HepG2 (cell line): ENCODE measurements at regions not wholly inside any gene's neighbourhood (a gene's known extent, or its start where the extent isn't known, plus 50 kb on each side); places are given as distances from the start of the nearest gene placed in this dataset.
A peak's percentile ranks its signal among the peaks of the same experiment; 100 is the strongest.

Source experiments
- CHD4 ChIP-seq: fragments of 200-600 bp; sonication (generic); IDR thresholded peaks from 2 replicates; pipeline ENCODE4 v1.7.0; 2017; ENCODE audit warnings: mild to moderate bottlenecking, low read length, borderline replicate concordance
- FOXC1 ChIP-seq: sonication (generic); formaldehyde crosslinking; IDR thresholded peaks from 2 replicates; pipeline ENCODE4 v1.8.0; 2022; ENCODE audit warnings: mild to moderate bottlenecking, missing genetic modification reagents, borderline replicate concordance
- KDM5B ChIP-seq: sonication (generic); formaldehyde crosslinking; IDR thresholded peaks from 2 replicates; pipeline ENCODE4 v1.4.0; 2020; ENCODE audit warnings: missing genetic modification reagents, mild to moderate bottlenecking, borderline replicate concordance
- SPEN ChIP-seq: sonication (generic); formaldehyde crosslinking; IDR thresholded peaks from 2 replicates; pipeline ENCODE4 v1.5.1; 2020; ENCODE audit warnings: low read depth, mild to moderate bottlenecking, missing genetic modification reagents
- XRCC5 ChIP-seq: fragments of 200-400 bp; formaldehyde crosslinking; optimal IDR thresholded peaks from 2 replicates; pipeline ENCODE3; 2017; ENCODE audit warnings: mild to moderate bottlenecking, low read length
- ZFP90 ChIP-seq: sonication (generic); formaldehyde crosslinking; IDR thresholded peaks from 2 replicates; pipeline ENCODE4 v1.8.0; 2022; ENCODE audit warnings: missing genetic modification reagents, mild to moderate bottlenecking, inconsistent platforms, borderline replicate concordance
- ZNF232 ChIP-seq: sonication (generic); formaldehyde crosslinking; IDR thresholded peaks from 2 replicates; pipeline ENCODE4 v1.4.0; 2020; ENCODE audit warnings: missing genetic modification reagents, borderline replicate concordance
- ZNF256 ChIP-seq: sonication (generic); formaldehyde crosslinking; conservative IDR thresholded peaks from 2 replicates; pipeline ENCODE4 v1.4.0; 2020; ENCODE audit warnings: missing genetic modification reagents
- ZNF501 ChIP-seq: sonication (generic); formaldehyde crosslinking; IDR thresholded peaks from 2 replicates; pipeline ENCODE4 v1.5.1; 2020; ENCODE audit warnings: mild to moderate bottlenecking, moderate library complexity, missing genetic modification reagents
- ZNF598 ChIP-seq: sonication (generic); formaldehyde crosslinking; IDR thresholded peaks from 2 replicates; pipeline ENCODE4 v1.5.1; 2020; ENCODE audit warnings: mild to moderate bottlenecking, missing genetic modification reagents, borderline replicate concordance
- ZNF605 ChIP-seq: sonication (generic); formaldehyde crosslinking; IDR thresholded peaks from 2 replicates; pipeline ENCODE4 v1.8.0; 2022; ENCODE audit warnings: mild to moderate bottlenecking, missing genetic modification reagents
- ZNF652 ChIP-seq: IDR thresholded peaks from 2 replicates; pipeline ENCODE4 v1.6.1; 2016; ENCODE audit warnings: low read depth, borderline replicate concordance
- ZNF749 ChIP-seq: sonication (generic); formaldehyde crosslinking; IDR thresholded peaks from 2 replicates; pipeline ENCODE4 v1.8.0; 2022; ENCODE audit warnings: mild to moderate bottlenecking, missing genetic modification reagents, moderate library complexity, borderline replicate concordance
- ZNF792 ChIP-seq: IDR thresholded peaks from 2 replicates; pipeline ENCODE4 v1.6.1; 2016
- ZSCAN12 ChIP-seq: sonication (generic); formaldehyde crosslinking; IDR thresholded peaks from 2 replicates; pipeline ENCODE4 v1.9.0; 2021; ENCODE audit warnings: mild to moderate bottlenecking, missing genetic modification reagents
- ZZZ3 ChIP-seq: sonication (generic); formaldehyde crosslinking; IDR thresholded peaks from 2 replicates; pipeline ENCODE4 v1.4.0; 2020; ENCODE audit warnings: missing genetic modification reagents, mild to moderate bottlenecking, borderline replicate concordance
- TF ChIP-seq, protein P1 (sequence below): sonication (generic); formaldehyde crosslinking; IDR thresholded peaks from 2 replicates; pipeline ENCODE4 v1.8.0; 2022; ENCODE audit warnings: missing genetic modification reagents, mild to moderate bottlenecking, inconsistent platforms, borderline replicate concordance
- TF ChIP-seq, protein P2 (sequence below): sonication (generic); formaldehyde crosslinking; conservative IDR thresholded peaks from 2 replicates; pipeline ENCODE4 v1.8.1; 2023; ENCODE audit warnings: missing genetic modification reagents
- TF ChIP-seq, protein P3 (sequence below): sonication (generic); formaldehyde crosslinking; IDR thresholded peaks from 2 replicates; pipeline ENCODE4 v1.8.1; 2023; ENCODE audit warnings: mild to moderate bottlenecking, moderate library complexity, missing genetic modification reagents

DNA sequence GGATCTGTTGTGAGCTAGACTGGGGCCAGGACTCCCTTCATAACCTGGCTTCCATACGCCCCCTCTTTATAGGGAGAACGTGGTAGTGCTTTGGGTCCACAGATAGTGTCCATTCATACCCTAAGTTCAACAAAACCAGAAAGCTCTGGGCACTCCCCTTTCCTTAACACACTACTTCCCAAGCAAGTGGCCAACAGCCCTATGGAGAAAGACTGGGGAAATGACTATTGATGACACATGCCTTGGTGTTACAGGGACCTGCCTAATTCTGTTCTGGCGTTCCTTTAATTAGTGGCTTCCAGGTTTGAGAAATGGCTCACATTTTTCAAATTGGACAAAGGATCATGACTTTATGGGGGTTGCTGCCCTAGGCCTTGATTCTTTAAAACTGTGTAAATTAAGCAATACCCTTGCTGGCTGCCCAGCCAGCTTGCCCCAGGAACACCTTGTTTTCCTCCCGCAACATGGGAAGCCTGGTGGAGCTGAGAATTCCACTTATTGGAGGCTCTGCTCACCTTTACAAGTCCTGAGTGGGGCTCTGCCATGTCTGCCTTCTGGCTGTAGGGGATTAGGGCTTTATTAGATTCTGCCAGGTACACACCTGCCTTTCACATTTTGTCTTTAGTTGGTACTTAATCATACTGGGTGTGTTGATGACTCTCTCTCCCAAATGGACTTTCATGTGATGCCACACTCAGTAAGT lies 61.1 kb downstream of the RGS12 start (continued):
- TF ChIP-seq, protein P1, sequence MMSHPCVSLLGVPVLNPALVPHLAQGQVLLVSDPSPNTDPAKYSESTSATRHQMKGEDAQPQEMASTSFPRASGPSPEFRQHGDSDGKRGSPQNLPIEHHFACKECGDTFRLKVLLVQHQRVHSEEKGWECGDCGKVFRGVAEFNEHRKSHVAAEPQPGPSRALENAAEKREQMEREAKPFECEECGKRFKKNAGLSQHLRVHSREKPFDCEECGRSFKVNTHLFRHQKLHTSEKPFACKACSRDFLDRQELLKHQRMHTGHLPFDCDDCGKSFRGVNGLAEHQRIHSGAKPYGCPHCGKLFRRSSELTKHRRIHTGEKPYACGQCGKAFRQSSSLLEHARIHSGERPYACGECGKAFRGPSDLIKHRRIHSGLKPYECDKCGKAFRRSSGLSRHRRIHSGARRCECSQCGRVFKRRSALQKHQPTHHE (CRISPR knock-in tag), result 0 out of 2 replicates have a peak, but pooled peaks have one; percentile 73
- TF ChIP-seq ZNF605 (CRISPR knock-in tag) (peak; percentile 80), ZNF598 (CRISPR knock-in tag) (0 out of 2 replicates have a peak, but pooled peaks have one; percentile 26), ZNF792 (CRISPR knock-in tag) (peak; percentile 4; the same call in 1 of the 2 replicates), ZNF749 (CRISPR knock-in tag) (0 out of 2 replicates have a peak, but pooled peaks have one; percentile 29), CHD4 (0 out of 2 replicates have a peak, but pooled peaks have one; percentile 23), ZNF232 (CRISPR knock-in tag) (0 out of 2 replicates have a peak, but pooled peaks have one; percentile 23), XRCC5 (peak; percentile 38), SPEN (CRISPR knock-in tag) (0 out of 2 replicates have a peak, but pooled peaks have one; percentile 33), ZNF652 (CRISPR knock-in tag) (no peak), FOXC1 (CRISPR knock-in tag) (0 out of 2 replicates have a peak, but pooled peaks have one; percentile 47), ZFP90 (0 out of 2 replicates have a peak, but pooled peaks have one; percentile 31), ZZZ3 (no peak), ZNF256 (peak; percentile 32; the same call in 1 of the 2 replicates), ZNF501 (CRISPR knock-in tag) (peak; percentile 40; the same call in 1 of the 2 replicates), KDM5B (CRISPR knock-in tag) (0 out of 2 replicates have a peak, but pooled peaks have one; percentile 22), ZSCAN12 (CRISPR knock-in tag) (0 out of 2 replicates have a peak, but pooled peaks have one; percentile 45)
- TF ChIP-seq, protein P2, sequence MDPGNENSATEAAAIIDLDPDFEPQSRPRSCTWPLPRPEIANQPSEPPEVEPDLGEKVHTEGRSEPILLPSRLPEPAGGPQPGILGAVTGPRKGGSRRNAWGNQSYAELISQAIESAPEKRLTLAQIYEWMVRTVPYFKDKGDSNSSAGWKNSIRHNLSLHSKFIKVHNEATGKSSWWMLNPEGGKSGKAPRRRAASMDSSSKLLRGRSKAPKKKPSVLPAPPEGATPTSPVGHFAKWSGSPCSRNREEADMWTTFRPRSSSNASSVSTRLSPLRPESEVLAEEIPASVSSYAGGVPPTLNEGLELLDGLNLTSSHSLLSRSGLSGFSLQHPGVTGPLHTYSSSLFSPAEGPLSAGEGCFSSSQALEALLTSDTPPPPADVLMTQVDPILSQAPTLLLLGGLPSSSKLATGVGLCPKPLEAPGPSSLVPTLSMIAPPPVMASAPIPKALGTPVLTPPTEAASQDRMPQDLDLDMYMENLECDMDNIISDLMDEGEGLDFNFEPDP (CRISPR knock-in tag), result no peak
- TF ChIP-seq, protein P3, sequence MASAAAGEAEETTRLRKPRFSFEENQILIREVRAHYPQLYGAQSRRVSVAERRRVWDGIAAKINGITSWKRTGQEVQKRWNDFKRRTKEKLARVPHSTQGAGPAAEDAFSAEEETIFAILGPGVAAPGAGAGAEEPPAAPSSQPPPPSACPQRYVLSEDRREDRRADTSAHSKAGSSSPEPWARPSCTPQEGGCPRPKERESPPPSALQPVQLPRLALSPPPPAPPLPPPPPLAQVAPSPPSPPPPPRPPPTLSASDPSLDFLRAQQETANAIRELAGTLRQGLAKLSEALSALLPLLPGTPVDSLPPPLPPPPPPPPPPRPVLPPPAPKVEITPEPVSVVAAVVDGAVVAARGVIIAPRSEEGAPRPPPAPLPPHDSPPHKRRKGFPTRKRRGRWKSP, result 0 out of 2 replicates have a peak, but pooled peaks have one; percentile 8
